Ishikawa (cell line): ENCODE measurements at regions not wholly inside any gene's neighbourhood (a gene's known extent, or its start where the extent isn't known, plus 50 kb on each side); places are given as distances from the start of the nearest gene placed in this dataset.

Source experiments
- CEBPB ChIP-seq: IDR thresholded peaks from 2 replicates; pipeline ENCODE4 v1.6.1; 2012
- EGR1 ChIP-seq: IDR thresholded peaks from 2 replicates; pipeline ENCODE4 v1.6.1; 2012
- FOXM1 ChIP-seq: IDR thresholded peaks from 2 replicates; pipeline ENCODE4 v1.6.1; 2012; ENCODE audit warnings: low read depth, borderline replicate concordance
- MAX ChIP-seq: IDR thresholded peaks from 2 replicates; pipeline ENCODE4 v1.6.1; 2012
- RAD21 ChIP-seq: IDR thresholded peaks from 2 replicates; pipeline ENCODE4 v1.6.1; 2012; ENCODE audit warnings: low read depth
- TAF1 ChIP-seq: IDR thresholded peaks from 2 replicates; pipeline ENCODE4 v1.6.1; 2012; ENCODE audit warnings: low read depth, mild to moderate bottlenecking
- TCF12 ChIP-seq: IDR thresholded peaks from 2 replicates; pipeline ENCODE4 v1.6.1; 2012; ENCODE audit warnings: low read depth
- TEAD4 ChIP-seq: IDR thresholded peaks from 2 replicates; pipeline ENCODE4 v1.6.1; 2012
- ZBTB7A ChIP-seq: IDR thresholded peaks from 2 replicates; pipeline ENCODE4 v1.6.1; 2012; ENCODE audit warnings: low read depth

DNA sequence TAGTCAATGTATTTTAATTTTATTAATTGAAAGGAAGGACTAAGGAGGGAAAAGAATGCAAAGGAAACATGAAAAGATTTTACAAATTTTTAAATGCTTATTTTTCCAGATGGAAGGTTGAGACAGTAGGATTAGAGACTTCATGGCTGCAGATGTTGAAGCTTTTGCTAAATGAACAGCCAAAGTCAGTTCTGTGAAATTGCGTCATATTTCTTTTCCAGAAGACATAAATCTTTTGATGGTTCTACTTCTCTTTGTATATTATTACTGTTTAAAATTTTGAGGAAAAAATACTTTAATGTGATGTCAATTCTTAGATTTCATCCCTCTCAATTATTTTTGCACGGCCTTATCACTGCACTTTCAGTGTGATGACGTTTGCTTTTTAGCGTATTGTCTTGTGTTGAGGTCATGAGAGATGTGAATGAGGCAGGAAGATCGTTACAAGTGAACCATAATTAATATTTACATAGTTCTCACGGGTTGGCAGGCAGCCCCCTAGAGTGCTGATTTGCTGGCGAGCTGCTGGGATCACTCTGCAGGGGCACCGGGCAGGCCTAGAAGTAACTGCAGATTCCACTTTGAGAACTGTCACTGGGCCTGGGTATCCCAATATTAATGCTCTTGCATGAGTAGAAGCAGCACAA, 158.1 kb downstream of the TBXT start:
- no peak for TF ChIP-seq TAF1
- TF ChIP-seq TEAD4 = no peak
- no peak for TF ChIP-seq RAD21
- TF ChIP-seq FOXM1 = no peak
- no peak for TF ChIP-seq MAX
- no peak; the same call in 1 of the 2 replicates for TF ChIP-seq CEBPB
- TF ChIP-seq TCF12 = no peak
- no peak for TF ChIP-seq ZBTB7A
- no peak for TF ChIP-seq EGR1
